T-cell (primary cell): ENCODE measurements at regions not wholly inside any gene's neighbourhood (a gene's known extent, or its start where the extent isn't known, plus 50 kb on each side); places are given as distances from the start of the nearest gene placed in this dataset.

Source experiments
- ATAC-seq, 4 experiments: fragments of 200-7000 bp in 3 of 4; fragments of 150-1000 bp in 1 of 4; cut with Tn5 transposase; replicated peaks in 1 of 4; 1 replicate in 3 of 4; 2 replicates in 1 of 4; pipeline ENCODE4 v1.10.0; 2021; ENCODE audit warnings: moderate library complexity in 3 of 4, mild to moderate bottlenecking in 2 of 4, moderate number of reproducible peaks in 1 of 4
- CTCF ChIA-PET, 2 donors: fragments of 300-600 bp; sonication (Branson Sonifier 250); formaldehyde crosslinking; loops; one replicate each; lab custom pipeline; 2022; ENCODE audit warnings: antibody characterized with exemption in 2 of 2; lab: Charles Lee
- POLR2A ChIA-PET, 2 donors: fragments of 300-600 bp; sonication (Branson Sonifier 250); formaldehyde crosslinking; loops; one replicate each; lab custom pipeline; 2022; ENCODE audit warnings: antibody characterized with exemption in 2 of 2; lab: Charles Lee
- DNase-seq, 35 experiments: peaks; one replicate each; pipeline versions ENCODE4 v3.0.0 to v3.0.0-alpha.2; 2013 to 2023
- H3K27ac ChIP-seq: one replicate; pipeline ENCODE4 v1.5.1; 2013; ENCODE audit warnings: low read length
- H3K27me3 ChIP-seq, 2 experiments: replicated peaks in 1 of 2; 1 replicate in 1 of 2; 2 replicates in 1 of 2; pipeline versions ENCODE4 v1.6.1 to v1.7.0; 2013; ENCODE audit warnings: low read length in 1 of 2, mixed read lengths in 1 of 2; ENCODE audit not compliant: control insufficient read depth in 2 of 2, insufficient read depth in 2 of 2; ENCODE audit errors: extremely low read depth in 1 of 2
- H3K36me3 ChIP-seq, 2 donors: 1 replicate in 1 of 2; 2 replicates in 1 of 2; pipeline versions ENCODE4 v1.6.1 to v1.7.0; 2013; ENCODE audit warnings: low read length in 1 of 2; ENCODE audit not compliant: control insufficient read depth in 2 of 2, insufficient read depth in 1 of 2; ENCODE audit errors: extremely low read depth in 1 of 2
- H3K4me1 ChIP-seq, 2 experiments: 1 replicate in 1 of 2; 2 replicates in 1 of 2; pipeline versions ENCODE4 v1.6.1 to v1.7.0; 2013; ENCODE audit warnings: low read length in 2 of 2, mixed read lengths in 1 of 2; ENCODE audit not compliant: insufficient read depth in 2 of 2, control insufficient read depth in 1 of 2; ENCODE audit errors: extremely low read depth in 1 of 2
- H3K4me3 ChIP-seq, 2 donors: 1 replicate in 1 of 2; 2 replicates in 1 of 2; pipeline versions ENCODE4 v1.5.1 to v1.7.0; 2013; ENCODE audit warnings: mild to moderate bottlenecking in 2 of 2, low read length in 1 of 2, moderate library complexity in 1 of 2; ENCODE audit not compliant: control insufficient read depth in 1 of 2; ENCODE audit errors: extremely low read depth in 1 of 2
- H3K9me3 ChIP-seq: 2 replicates; pipeline ENCODE4 v1.7.0; 2013
- H3K27ac Mint-ChIP-seq, 2 donors: one replicate each; pipeline ENCODE4 v1.8.0; 2020 to 2021; ENCODE audit warnings: mild to moderate bottlenecking in 2 of 2, mixed read lengths in 2 of 2
- H3K27me3 Mint-ChIP-seq, 2 donors: one replicate each; pipeline ENCODE4 v1.8.0; 2021 to 2022; ENCODE audit warnings: mixed read lengths in 2 of 2
- H3K36me3 Mint-ChIP-seq: one replicate; pipeline ENCODE4 v1.8.0; 2021; ENCODE audit warnings: mixed read lengths
- H3K4me1 Mint-ChIP-seq, 3 donors: one replicate each; pipeline ENCODE4 v1.8.0; 2020 to 2022; ENCODE audit warnings: mixed read lengths in 3 of 3, mild to moderate bottlenecking in 1 of 3
- H3K4me3 Mint-ChIP-seq, 3 donors: one replicate each; pipeline ENCODE4 v1.8.0; 2020 to 2022; ENCODE audit warnings: mild to moderate bottlenecking in 3 of 3, mixed read lengths in 3 of 3, moderate library complexity in 3 of 3
- H3K9me3 Mint-ChIP-seq, 3 donors: one replicate each; pipeline ENCODE4 v1.8.0; 2020 to 2022; ENCODE audit warnings: mixed read lengths in 3 of 3
- WGBS: methylation state at CpG from one replicate; pipeline ENCODE4 v1.1.5; 2013; ENCODE audit warnings: missing lambda C conversion rate; ENCODE audit not compliant: insufficient coverage; 5-methylcytosine and 5-hydroxymethylcytosine counted together

DNA sequence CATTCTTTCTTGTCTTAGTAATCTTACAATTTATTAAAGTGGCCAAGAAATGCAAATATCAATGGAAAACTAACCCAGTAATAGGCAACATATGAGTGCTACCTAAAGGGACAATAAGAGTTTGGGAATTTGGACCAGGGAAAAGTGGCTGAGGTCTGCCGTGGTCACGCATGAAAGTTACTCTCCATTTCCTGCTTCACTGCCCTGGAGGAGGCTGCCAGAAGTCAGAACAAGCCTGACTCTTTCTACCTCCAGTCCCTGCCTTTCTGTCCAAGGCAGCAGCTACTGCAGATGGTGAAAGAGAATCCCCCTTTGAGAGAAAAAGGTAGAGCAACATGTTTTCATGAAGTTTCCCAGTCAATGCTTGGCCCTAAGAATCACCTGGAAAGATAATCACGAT is 201.1 kb upstream of the ARGLU1 start:
- no peak overlapping the region for H3K27ac ChIP-seq
- H3K9me3 ChIP-seq, result no peaks in the 10 kb centered on the region
- H3K36me3 Mint-ChIP-seq, result no peaks in the 10 kb centered on the region
- CTCF ChIA-PET, result no interaction called here
- H3K9me3 Mint-ChIP-seq, result peaks cover 2 to 11% (median 10%) of the 10 kb centered on the region in 3 donors
- H3K36me3 ChIP-seq, result no peaks in the 10 kb centered on the region
- no CpG with 5 or more reads among the region's 3 CpGs for WGBS
- POLR2A ChIA-PET, result interaction anchor here in 1 of 2 donors (0.5 kb wide), 1 partner anchor 540 kb away, joined by 3 read pairs; no protein-coding TSS in a partner anchor
- H3K4me3 ChIP-seq, result no peak overlapping the region
- no peaks in the 10 kb centered on the region for H3K4me1 Mint-ChIP-seq
- H3K27ac Mint-ChIP-seq, result no peak overlapping the region
- no peak overlapping the region for H3K4me3 Mint-ChIP-seq
- ATAC-seq (no peak), DNase-seq (no peak)
- H3K4me1 ChIP-seq, result no peaks in the 10 kb centered on the region
- H3K27me3 Mint-ChIP-seq, result no peaks in the 10 kb centered on the region
- H3K27me3 ChIP-seq, result no peaks in the 10 kb centered on the region

DNA sequence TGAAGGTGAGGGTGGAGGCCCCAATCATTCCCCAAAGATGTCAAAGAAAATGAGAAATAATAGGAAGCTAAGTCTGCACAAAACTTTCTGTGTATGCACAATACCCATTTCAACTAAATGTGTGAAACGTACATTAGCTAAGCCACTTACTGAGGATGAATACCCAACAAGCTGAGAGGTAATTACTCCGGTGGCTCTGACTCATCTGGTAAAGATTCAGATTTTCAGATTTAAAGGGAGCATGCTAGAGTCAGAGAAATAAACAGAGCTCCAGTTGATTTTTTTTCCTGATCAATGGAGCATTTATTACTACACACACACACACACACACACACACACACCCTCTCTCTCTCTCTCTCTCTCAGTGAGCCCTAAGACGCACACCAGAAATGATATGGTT is 194.8 kb upstream of the ARGLU1 start:
- Histone ChIP-seq H3K4me3 (no peak overlapping the region), H3K9me3 (no peaks in the 10 kb centered on the region), H3K27me3 (peaks cover 0 to 4% of the 10 kb centered on the region in 2 experiments), H3K4me1 (no peaks in the 10 kb centered on the region), H3K27ac (no peak overlapping the region), H3K36me3 (no peaks in the 10 kb centered on the region)
- Mint-ChIP-seq H3K27me3 (no peaks in the 10 kb centered on the region), H3K9me3 (peaks cover 0 to 6% (median 3%) of the 10 kb centered on the region in 3 donors), H3K27ac (no peak overlapping the region), H3K36me3 (no peaks in the 10 kb centered on the region), H3K4me1 (no peaks in the 10 kb centered on the region), H3K4me3 (no peak overlapping the region)
- no peak for DNase-seq
- WGBS, result no CpG with 5 or more reads among the region's 3 CpGs
- POLR2A ChIA-PET, result no interaction called here
- no peak for ATAC-seq
- CTCF ChIA-PET, result interaction anchor here in 1 of 2 donors (0.6 kb wide), 1 partner anchor 640 kb away, joined by 4 read pairs; no protein-coding TSS in a partner anchor

DNA sequence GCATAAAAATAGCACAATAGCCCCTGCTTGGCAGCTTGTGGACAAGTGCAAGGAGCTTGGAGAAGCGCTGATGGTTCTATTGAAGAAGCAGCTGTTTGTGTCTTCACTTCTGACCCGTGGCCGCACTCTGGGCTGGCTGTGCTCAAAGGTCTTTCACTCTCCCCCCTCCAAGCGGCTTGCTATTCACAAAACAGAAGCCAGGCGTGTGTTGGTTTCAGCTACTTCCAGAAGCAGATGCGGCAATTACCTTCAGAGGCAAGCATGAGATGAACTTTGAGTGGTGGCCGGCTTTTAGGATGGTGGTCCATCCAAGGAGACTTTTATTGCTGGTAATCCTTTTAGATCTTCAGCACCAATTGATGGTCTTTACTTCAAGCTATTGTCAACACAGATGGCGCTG is 188.5 kb upstream of the ARGLU1 start:
- Histone ChIP-seq H3K9me3 (no peaks in the 10 kb centered on the region), H3K4me3 (no peak overlapping the region), H3K4me1 (no peaks in the 10 kb centered on the region), H3K36me3 (no peaks in the 10 kb centered on the region), H3K27ac (no peak overlapping the region), H3K27me3 (peaks cover 0 to 4% of the 10 kb centered on the region in 2 experiments)
- CTCF ChIA-PET, result no interaction called here
- peaks cover 8% of the 10 kb centered on the region in 2 donors for H3K27me3 Mint-ChIP-seq
- no peaks in the 10 kb centered on the region for H3K36me3 Mint-ChIP-seq
- POLR2A ChIA-PET, result interaction anchor here in 1 of 2 donors (0.7 kb wide), 1 partner anchor 10 kb away, joined by 5 read pairs; no protein-coding TSS in a partner anchor
- H3K4me3 Mint-ChIP-seq, result no peak overlapping the region
- ATAC-seq, result no peak
- H3K4me1 Mint-ChIP-seq, result peaks cover 0 to 5% (median 4%) of the 10 kb centered on the region in 3 donors
- H3K9me3 Mint-ChIP-seq, result peaks cover 0 to 4% (median 0%) of the 10 kb centered on the region in 3 donors
- 94% methylated on average over 6 of the region's 8 CpGs for WGBS
- no peak for DNase-seq
- no peak overlapping the region for H3K27ac Mint-ChIP-seq

DNA sequence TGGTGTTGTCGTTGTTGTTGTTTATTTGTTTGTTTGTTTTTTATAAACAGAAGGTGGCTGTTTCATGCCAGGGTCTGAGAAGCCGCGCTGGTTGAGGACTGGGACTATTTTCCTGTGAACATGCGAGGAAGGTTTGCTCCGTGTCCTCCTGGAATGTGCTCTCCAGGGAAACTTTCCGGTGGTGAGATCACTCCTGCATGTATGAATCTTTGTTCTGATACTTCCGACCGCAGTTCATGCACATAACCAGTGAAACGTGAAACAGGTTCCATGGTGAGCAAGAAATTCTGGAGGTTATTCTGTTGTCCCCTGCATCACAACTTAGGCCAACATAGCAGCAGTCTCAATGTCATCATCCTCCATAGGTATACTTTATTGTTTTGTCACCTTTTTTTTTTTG is 187.6 kb upstream of the ARGLU1 start:
- ATAC-seq (no peak), DNase-seq (no peak)
- Histone ChIP-seq H3K27ac (no peak overlapping the region), H3K4me1 (no peaks in the 10 kb centered on the region), H3K9me3 (no peaks in the 10 kb centered on the region), H3K27me3 (peaks cover 0 to 4% of the 10 kb centered on the region in 2 experiments), H3K4me3 (no peak overlapping the region), H3K36me3 (no peaks in the 10 kb centered on the region)
- H3K4me1 Mint-ChIP-seq, result peaks cover 0 to 5% (median 4%) of the 10 kb centered on the region in 3 donors
- H3K27ac Mint-ChIP-seq, result no peak overlapping the region
- H3K4me3 Mint-ChIP-seq, result no peak overlapping the region
- ChIA-PET POLR2A (no interaction called here), CTCF (no interaction called here)
- H3K9me3 Mint-ChIP-seq, result peaks cover 0 to 4% (median 0%) of the 10 kb centered on the region in 3 donors
- H3K36me3 Mint-ChIP-seq, result no peaks in the 10 kb centered on the region
- peaks cover 8 to 11% of the 10 kb centered on the region in 2 donors for H3K27me3 Mint-ChIP-seq
- 93% methylated on average over 7 of the region's 9 CpGs for whole genome bisulfite sequencing

DNA sequence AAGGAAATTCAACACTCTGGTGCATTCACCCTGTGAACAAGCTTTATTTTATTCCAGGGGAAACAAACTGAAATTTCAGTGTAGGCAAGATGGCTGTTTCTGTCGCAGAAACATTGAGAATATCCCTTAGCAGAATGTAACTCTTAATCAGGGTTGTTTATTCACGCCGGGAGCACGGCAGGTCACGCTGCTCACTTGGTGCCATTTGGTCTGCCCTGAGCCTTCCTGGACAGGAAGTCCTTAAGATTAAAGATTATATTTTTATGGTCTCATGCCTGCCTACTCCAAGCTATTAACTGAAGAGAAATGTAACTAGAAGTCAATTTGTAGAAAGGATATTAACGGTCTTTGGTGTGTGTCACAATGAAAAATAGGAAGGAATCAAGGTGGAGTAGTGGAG is 185.3 kb upstream of the ARGLU1 start:
- H3K9me3 Mint-ChIP-seq, result peaks cover 0 to 4% (median 0%) of the 10 kb centered on the region in 3 donors
- ATAC-seq (no peak), DNase-seq (no peak)
- no peak overlapping the region for H3K27ac ChIP-seq
- H3K36me3 ChIP-seq, result no peaks in the 10 kb centered on the region
- H3K4me1 Mint-ChIP-seq, result peaks cover 0 to 5% (median 4%) of the 10 kb centered on the region in 3 donors
- CTCF ChIA-PET, result no interaction called here
- H3K27ac Mint-ChIP-seq, result no peak overlapping the region
- POLR2A ChIA-PET, result no interaction called here
- H3K27me3 Mint-ChIP-seq, result peaks cover 8 to 11% of the 10 kb centered on the region in 2 donors
- no peaks in the 10 kb centered on the region for H3K4me1 ChIP-seq
- H3K27me3 ChIP-seq, result no peaks in the 10 kb centered on the region
- no peaks in the 10 kb centered on the region for H3K9me3 ChIP-seq
- no peaks in the 10 kb centered on the region for H3K36me3 Mint-ChIP-seq
- H3K4me3 Mint-ChIP-seq, result no peak overlapping the region
- WGBS, result 19% methylated on average over 4 of the region's 6 CpGs
- no peak overlapping the region for H3K4me3 ChIP-seq

DNA sequence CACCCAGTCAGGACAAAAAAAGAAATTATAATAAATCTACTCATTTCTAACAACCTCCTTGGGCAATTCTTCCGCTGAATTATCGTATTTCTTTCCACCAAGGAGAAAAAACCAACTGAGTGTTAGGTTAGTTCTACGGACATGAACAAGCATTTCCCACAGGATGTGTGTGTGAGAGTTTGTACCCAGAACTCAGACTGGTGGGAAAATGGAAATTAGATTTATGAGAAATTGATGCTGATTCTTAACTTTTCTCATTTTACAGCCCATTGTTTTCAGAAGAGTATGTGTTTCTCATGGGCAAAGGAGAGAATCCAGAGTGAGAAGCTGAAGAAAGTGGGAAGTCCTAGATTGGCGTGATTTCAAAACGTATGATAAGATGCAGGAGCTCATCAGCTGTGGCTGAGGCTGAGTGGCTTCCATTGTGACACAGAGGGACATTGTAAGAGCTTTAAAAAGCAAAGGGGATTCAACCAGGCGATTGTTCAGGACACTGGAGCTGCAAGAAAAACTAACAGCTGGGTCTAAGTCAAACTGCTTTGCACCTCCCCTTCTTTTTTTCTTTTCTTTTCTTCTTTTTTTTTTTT is 184.7 kb upstream of the ARGLU1 start:
- Mint-ChIP-seq H3K4me3 (no peak overlapping the region), H3K27me3 (peaks cover 8 to 11% of the 10 kb centered on the region in 2 donors), H3K9me3 (peaks cover 0 to 6% (median under 1%) of the 10 kb centered on the region in 3 donors), H3K36me3 (no peaks in the 10 kb centered on the region), H3K4me1 (peaks cover 0 to 5% (median 4%) of the 10 kb centered on the region in 3 donors), H3K27ac (no peak overlapping the region)
- Histone ChIP-seq H3K9me3 (no peaks in the 10 kb centered on the region), H3K4me1 (no peaks in the 10 kb centered on the region), H3K36me3 (no peaks in the 10 kb centered on the region), H3K27me3 (no peaks in the 10 kb centered on the region), H3K4me3 (no peak overlapping the region), H3K27ac (no peak overlapping the region)
- POLR2A ChIA-PET, result no interaction called here
- WGBS, result 7% methylated on average over 2 of the region's 6 CpGs
- CTCF ChIA-PET, result no interaction called here
- no peak for DNase-seq
- ATAC-seq, result no peak
